GM23338 (cell line): ENCODE measurements at regions not wholly inside any gene's neighbourhood (a gene's known extent, or its start where the extent isn't known, plus 50 kb on each side); places are given as distances from the start of the nearest gene placed in this dataset.
"Not testable (repeated sequence)": the region's sequence is repeated elsewhere in the genome, so short reads cannot be mapped to it uniquely, and the experiment has no call there.

Experiments
- CREB1 ChIP-seq: fragments of 250-450 bp; sonication (Bioruptor Pico); IDR thresholded peaks from 2 replicates; pipeline ENCODE4 v1.5.0; 2020; ENCODE audit warnings: low read depth, mild to moderate bottlenecking, moderate library complexity
- EZH2 ChIP-seq: fragments of 200-600 bp; sonication (generic); IDR thresholded peaks from one replicate; pipeline ENCODE4 v1.8.0; 2017; ENCODE audit warnings: antibody characterized with exemption, mild to moderate bottlenecking, low read depth; ENCODE audit not compliant: unreplicated experiment
- EZH2phosphoT487 ChIP-seq: fragments of 200-600 bp; sonication (generic); IDR thresholded peaks from one replicate; pipeline ENCODE4 v1.8.1; 2018; ENCODE audit warnings: antibody characterized with exemption; ENCODE audit not compliant: unreplicated experiment
- JUNB ChIP-seq: IDR thresholded peaks from one replicate; pipeline ENCODE4 v1.6.1; 2016; ENCODE audit warnings: antibody characterized with exemption; ENCODE audit not compliant: unreplicated experiment
- NANOG ChIP-seq: IDR thresholded peaks from 2 replicates; pipeline ENCODE4 v1.6.1; 2016; ENCODE audit warnings: antibody characterized with exemption, borderline replicate concordance
- POLR2AphosphoS5 ChIP-seq: IDR thresholded peaks from 2 replicates; pipeline ENCODE4 v1.6.1; 2016; ENCODE audit warnings: antibody characterized with exemption, low read depth
- STAT1 ChIP-seq: IDR thresholded peaks from one replicate; pipeline ENCODE4 v1.6.1; 2016; ENCODE audit warnings: antibody characterized with exemption; ENCODE audit not compliant: unreplicated experiment
- ZNF114 ChIP-seq: fragments of 250-450 bp; sonication (Bioruptor Pico); IDR thresholded peaks from 2 replicates; pipeline ENCODE4 v1.5.0; 2020; ENCODE audit warnings: mild to moderate bottlenecking, moderate library complexity
- ZNF331 ChIP-seq: fragments of 250-450 bp; sonication (Bioruptor Pico); IDR thresholded peaks from 2 replicates; pipeline ENCODE4 v1.5.0; 2020; ENCODE audit warnings: low read depth, mild to moderate bottlenecking, moderate library complexity
- TF ChIP-seq, protein P1 (sequence below), 2 experiments: fragments of 200-600 bp in 1 of 2; sonication (generic) in 1 of 2; conservative IDR thresholded peaks; 2 replicates each; pipeline versions ENCODE4 v1.5.1 to v1.6.1; 2016 to 2017; ENCODE audit warnings: antibody characterized with exemption in 2 of 2, low read depth in 2 of 2, mild to moderate bottlenecking in 2 of 2, moderate library complexity in 1 of 2
- TF ChIP-seq, protein P2 (sequence below): IDR thresholded peaks from 2 replicates; pipeline ENCODE4 v1.6.1; 2016; ENCODE audit warnings: antibody characterized with exemption
- TF ChIP-seq, protein P3 (sequence below): IDR thresholded peaks from one replicate; pipeline ENCODE4 v1.6.1; 2018; ENCODE audit warnings: antibody characterized with exemption; ENCODE audit not compliant: unreplicated experiment

DNA sequence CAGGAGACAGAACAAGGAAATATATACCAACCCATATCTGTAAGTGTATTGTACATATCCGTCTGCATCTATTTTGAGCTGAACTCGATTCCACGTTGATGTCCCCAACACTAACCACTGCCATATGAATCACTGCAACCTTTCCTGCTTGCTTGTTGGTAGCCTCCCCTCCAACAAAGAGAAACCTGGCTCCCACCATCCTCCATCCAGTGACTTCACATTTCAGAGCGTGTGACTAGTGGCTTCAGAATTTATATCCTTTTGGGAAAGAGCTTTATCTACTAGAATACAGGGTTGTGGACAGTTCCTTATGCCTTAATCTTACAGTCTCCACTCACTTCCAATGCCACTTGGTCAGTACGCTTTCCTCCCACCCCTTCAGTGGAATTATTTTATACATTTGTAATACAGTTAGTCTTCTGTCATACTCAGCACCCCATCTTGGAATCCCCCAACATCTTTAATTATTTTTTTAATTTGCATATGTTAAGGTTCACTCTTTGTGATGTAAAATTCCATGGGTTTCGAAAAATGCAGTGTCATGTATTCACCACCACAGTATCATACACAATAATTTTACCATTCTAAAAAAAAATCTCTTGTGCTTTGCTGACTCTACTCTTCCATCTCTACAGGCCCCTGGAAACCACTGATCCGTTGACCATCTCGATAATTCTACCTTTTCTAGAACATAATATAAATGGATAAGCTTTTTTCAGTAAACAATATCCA is 264.7 kb downstream of the BCL2L11 start:
- not testable (repeated sequence) for TF ChIP-seq ZNF331 (CRISPR knock-in tag); EZH2; POLR2AphosphoS5; NANOG; EZH2phosphoT487; CREB1 (CRISPR knock-in tag); STAT1; JUNB; ZNF114 (CRISPR knock-in tag)
- TF ChIP-seq, protein P1, sequence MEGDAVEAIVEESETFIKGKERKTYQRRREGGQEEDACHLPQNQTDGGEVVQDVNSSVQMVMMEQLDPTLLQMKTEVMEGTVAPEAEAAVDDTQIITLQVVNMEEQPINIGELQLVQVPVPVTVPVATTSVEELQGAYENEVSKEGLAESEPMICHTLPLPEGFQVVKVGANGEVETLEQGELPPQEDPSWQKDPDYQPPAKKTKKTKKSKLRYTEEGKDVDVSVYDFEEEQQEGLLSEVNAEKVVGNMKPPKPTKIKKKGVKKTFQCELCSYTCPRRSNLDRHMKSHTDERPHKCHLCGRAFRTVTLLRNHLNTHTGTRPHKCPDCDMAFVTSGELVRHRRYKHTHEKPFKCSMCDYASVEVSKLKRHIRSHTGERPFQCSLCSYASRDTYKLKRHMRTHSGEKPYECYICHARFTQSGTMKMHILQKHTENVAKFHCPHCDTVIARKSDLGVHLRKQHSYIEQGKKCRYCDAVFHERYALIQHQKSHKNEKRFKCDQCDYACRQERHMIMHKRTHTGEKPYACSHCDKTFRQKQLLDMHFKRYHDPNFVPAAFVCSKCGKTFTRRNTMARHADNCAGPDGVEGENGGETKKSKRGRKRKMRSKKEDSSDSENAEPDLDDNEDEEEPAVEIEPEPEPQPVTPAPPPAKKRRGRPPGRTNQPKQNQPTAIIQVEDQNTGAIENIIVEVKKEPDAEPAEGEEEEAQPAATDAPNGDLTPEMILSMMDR (conservative IDR thresholded peaks at IDR 0.05; ENCODE audit: low read depth in 2 of 2), result not testable (repeated sequence)
- TF ChIP-seq, protein P2, sequence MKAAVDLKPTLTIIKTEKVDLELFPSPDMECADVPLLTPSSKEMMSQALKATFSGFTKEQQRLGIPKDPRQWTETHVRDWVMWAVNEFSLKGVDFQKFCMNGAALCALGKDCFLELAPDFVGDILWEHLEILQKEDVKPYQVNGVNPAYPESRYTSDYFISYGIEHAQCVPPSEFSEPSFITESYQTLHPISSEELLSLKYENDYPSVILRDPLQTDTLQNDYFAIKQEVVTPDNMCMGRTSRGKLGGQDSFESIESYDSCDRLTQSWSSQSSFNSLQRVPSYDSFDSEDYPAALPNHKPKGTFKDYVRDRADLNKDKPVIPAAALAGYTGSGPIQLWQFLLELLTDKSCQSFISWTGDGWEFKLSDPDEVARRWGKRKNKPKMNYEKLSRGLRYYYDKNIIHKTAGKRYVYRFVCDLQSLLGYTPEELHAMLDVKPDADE, result not testable (repeated sequence)
- TF ChIP-seq, protein P3, sequence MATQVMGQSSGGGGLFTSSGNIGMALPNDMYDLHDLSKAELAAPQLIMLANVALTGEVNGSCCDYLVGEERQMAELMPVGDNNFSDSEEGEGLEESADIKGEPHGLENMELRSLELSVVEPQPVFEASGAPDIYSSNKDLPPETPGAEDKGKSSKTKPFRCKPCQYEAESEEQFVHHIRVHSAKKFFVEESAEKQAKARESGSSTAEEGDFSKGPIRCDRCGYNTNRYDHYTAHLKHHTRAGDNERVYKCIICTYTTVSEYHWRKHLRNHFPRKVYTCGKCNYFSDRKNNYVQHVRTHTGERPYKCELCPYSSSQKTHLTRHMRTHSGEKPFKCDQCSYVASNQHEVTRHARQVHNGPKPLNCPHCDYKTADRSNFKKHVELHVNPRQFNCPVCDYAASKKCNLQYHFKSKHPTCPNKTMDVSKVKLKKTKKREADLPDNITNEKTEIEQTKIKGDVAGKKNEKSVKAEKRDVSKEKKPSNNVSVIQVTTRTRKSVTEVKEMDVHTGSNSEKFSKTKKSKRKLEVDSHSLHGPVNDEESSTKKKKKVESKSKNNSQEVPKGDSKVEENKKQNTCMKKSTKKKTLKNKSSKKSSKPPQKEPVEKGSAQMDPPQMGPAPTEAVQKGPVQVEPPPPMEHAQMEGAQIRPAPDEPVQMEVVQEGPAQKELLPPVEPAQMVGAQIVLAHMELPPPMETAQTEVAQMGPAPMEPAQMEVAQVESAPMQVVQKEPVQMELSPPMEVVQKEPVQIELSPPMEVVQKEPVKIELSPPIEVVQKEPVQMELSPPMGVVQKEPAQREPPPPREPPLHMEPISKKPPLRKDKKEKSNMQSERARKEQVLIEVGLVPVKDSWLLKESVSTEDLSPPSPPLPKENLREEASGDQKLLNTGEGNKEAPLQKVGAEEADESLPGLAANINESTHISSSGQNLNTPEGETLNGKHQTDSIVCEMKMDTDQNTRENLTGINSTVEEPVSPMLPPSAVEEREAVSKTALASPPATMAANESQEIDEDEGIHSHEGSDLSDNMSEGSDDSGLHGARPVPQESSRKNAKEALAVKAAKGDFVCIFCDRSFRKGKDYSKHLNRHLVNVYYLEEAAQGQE, result not testable (repeated sequence)
